HG03039 (cell line): ENCODE measurements at regions not wholly inside any gene's neighbourhood (a gene's known extent, or its start where the extent isn't known, plus 50 kb on each side); places are given as distances from the start of the nearest gene placed in this dataset.

ENCODE experiments used
- ATAC-seq: cut with Tn5 transposase; IDR thresholded peaks from one replicate; pipeline ENCODE4 v1.9.1; 2021; ENCODE audit warnings: mild to moderate bottlenecking, moderate library complexity; ENCODE audit not compliant: unreplicated experiment

GRCh38 chr6:91387290-91388059 is 800.6 kb upstream of the MAP3K7 start:
- ATAC-seq = no peak

- no peak for ATAC-seq
Measured at GRCh38 chr6:91386204-91386603, 799.3 kb upstream of the MAP3K7 start.

GRCh38 chr6:91383207-91383606 is 796.3 kb upstream of the MAP3K7 start:
- no peak for ATAC-seq

GRCh38 chr6:91376686-91377085 is 789.8 kb upstream of the MAP3K7 start:
- ATAC-seq = no peak

- ATAC-seq = no peak
Measured at GRCh38 chr6:91366781-91367180, 779.9 kb upstream of the MAP3K7 start.

- no peak for ATAC-seq
Measured at GRCh38 chr6:91358986-91359385, 772.1 kb upstream of the MAP3K7 start.

- no peak for ATAC-seq
Measured at GRCh38 chr6:91352878-91353277, 766.0 kb upstream of the MAP3K7 start.

- no peak for ATAC-seq
Measured at GRCh38 chr6:91352321-91352720, 765.4 kb upstream of the MAP3K7 start.

GRCh38 chr6:91350146-91350908 is 763.5 kb upstream of the MAP3K7 start:
- ATAC-seq = no peak

GRCh38 chr6:91341473-91341872 is 754.6 kb upstream of the MAP3K7 start:
- no peak for ATAC-seq

- ATAC-seq = no peak
Measured at GRCh38 chr6:91340896-91341395, 754.1 kb upstream of the MAP3K7 start.

- no peak for ATAC-seq
Measured at GRCh38 chr6:91337967-91338366, 751.1 kb upstream of the MAP3K7 start.

- no peak for ATAC-seq
Measured at GRCh38 chr6:91330896-91331295, 744.0 kb upstream of the MAP3K7 start.

- no peak for ATAC-seq
Measured at GRCh38 chr6:91328241-91328640, 741.4 kb upstream of the MAP3K7 start.

- no peak for ATAC-seq
Measured at GRCh38 chr6:91324711-91325110, 737.8 kb upstream of the MAP3K7 start.

GRCh38 chr6:91317984-91318383 is 731.1 kb upstream of the MAP3K7 start:
- no peak for ATAC-seq

- ATAC-seq = no peak
Measured at GRCh38 chr6:91317247-91317835, 730.5 kb upstream of the MAP3K7 start.

- ATAC-seq = no peak
Measured at GRCh38 chr6:91310178-91310577, 723.3 kb upstream of the MAP3K7 start.

GRCh38 chr6:91305755-91306154 is 718.9 kb upstream of the MAP3K7 start:
- no peak for ATAC-seq

- ATAC-seq = no peak
Measured at GRCh38 chr6:91304521-91304920, 717.6 kb upstream of the MAP3K7 start.

- no peak for ATAC-seq
Measured at GRCh38 chr6:91303326-91303725, 716.5 kb upstream of the MAP3K7 start.
